ENCODE measurements at regions not wholly inside any gene's neighbourhood (a gene's known extent, or its start where the extent isn't known, plus 50 kb on each side); places are given as distances from the start of the nearest gene placed in this dataset.

DNA sequence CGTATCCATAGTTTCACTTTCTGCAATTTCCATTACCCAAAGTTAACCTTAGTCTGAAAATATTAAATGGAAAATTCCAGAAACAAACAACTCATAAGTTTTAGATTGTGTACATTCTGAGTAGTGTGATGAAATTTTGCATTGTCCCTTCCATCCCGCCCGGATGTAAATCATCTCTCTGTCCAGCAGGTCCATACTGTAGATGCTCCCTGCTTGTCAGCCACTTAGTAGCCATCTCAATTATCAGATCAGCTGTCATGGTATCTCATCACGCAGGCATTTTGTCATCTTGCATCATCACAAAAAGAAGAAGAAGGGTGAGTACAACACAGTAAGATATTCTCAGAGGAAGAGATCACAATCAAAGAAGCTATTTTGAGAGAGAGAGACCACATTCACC lies 185.0 kb upstream of the STK17B start:
- TF ChIP-seq EZH2 (IDR thresholded peaks at IDR 0.05; ENCODE audit: borderline replicate concordance, low read length): no peak
- TF ChIP-seq, protein P1, sequence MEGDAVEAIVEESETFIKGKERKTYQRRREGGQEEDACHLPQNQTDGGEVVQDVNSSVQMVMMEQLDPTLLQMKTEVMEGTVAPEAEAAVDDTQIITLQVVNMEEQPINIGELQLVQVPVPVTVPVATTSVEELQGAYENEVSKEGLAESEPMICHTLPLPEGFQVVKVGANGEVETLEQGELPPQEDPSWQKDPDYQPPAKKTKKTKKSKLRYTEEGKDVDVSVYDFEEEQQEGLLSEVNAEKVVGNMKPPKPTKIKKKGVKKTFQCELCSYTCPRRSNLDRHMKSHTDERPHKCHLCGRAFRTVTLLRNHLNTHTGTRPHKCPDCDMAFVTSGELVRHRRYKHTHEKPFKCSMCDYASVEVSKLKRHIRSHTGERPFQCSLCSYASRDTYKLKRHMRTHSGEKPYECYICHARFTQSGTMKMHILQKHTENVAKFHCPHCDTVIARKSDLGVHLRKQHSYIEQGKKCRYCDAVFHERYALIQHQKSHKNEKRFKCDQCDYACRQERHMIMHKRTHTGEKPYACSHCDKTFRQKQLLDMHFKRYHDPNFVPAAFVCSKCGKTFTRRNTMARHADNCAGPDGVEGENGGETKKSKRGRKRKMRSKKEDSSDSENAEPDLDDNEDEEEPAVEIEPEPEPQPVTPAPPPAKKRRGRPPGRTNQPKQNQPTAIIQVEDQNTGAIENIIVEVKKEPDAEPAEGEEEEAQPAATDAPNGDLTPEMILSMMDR (IDR thresholded peaks at IDR 0.05; ENCODE audit: low read length): no peak

All from OCI-LY1 (cell line).